HEK293 (cell line): ENCODE measurements at regions not wholly inside any gene's neighbourhood (a gene's known extent, or its start where the extent isn't known, plus 50 kb on each side); places are given as distances from the start of the nearest gene placed in this dataset.

Experiments used
- CTCF ChIA-PET: fragments of 350-600 bp; formaldehyde crosslinking; extraction: SDS; loops from one replicate; lab custom pipeline; 2021; ENCODE audit warnings: antibody characterized with exemption; lab: Yijun Ruan, JAX
- POLR2A ChIA-PET: fragments of 300-600 bp; formaldehyde crosslinking; extraction: SDS; loops from one replicate; lab custom pipeline; 2020; ENCODE audit warnings: antibody characterized with exemption, inconsistent platforms; lab: Yijun Ruan, JAX
- H3K27ac ChIP-seq: fragments of 200-500 bp; sonication (Bioruptor generic); 2 replicates; pipeline ENCODE4 v1.5.1; 2014; ENCODE audit warnings: low read depth, low read length, control low read depth, inconsistent platforms; ENCODE audit errors: extremely low read depth
- H3K36me3 ChIP-seq, 2 experiments: fragments of 200-500 bp in 1 of 2; sonication (Bioruptor generic) in 1 of 2; 1 replicate in 1 of 2; 2 replicates in 1 of 2; pipeline ENCODE4 v1.5.1; 2014 to 2017; ENCODE audit warnings: inconsistent platforms in 2 of 2, low read length in 2 of 2; ENCODE audit not compliant: control insufficient read depth in 2 of 2, insufficient read depth in 1 of 2
- H3K4me1 ChIP-seq: fragments of 200-500 bp; sonication (Bioruptor generic); 2 replicates; pipeline ENCODE4 v1.5.1; 2014; ENCODE audit warnings: mild to moderate bottlenecking, low read length, inconsistent platforms; ENCODE audit not compliant: control insufficient read depth, insufficient read depth
- H3K4me3 ChIP-seq: 2 replicates; pipeline ENCODE4 v1.5.1; 2011; ENCODE audit warnings: low read depth, mild to moderate bottlenecking, control low read depth, low read length, moderate library complexity
- H3K9me3 ChIP-seq: fragments of 200-500 bp; sonication (Bioruptor generic); 2 replicates; pipeline ENCODE4 v1.5.1; 2014; ENCODE audit warnings: low read depth, low read length, inconsistent platforms; ENCODE audit not compliant: control insufficient read depth, insufficient read depth
- GFI1B ChIP-seq: fragments of 450-650 bp; formaldehyde crosslinking; IDR thresholded peaks from 2 replicates; pipeline ENCODE4 v1.5.1; 2016; ENCODE audit warnings: missing biosample characterization, missing genetic modification characterization
- KLF9 ChIP-seq: fragments of 450-650 bp; formaldehyde crosslinking; IDR thresholded peaks from 2 replicates; pipeline ENCODE4 v1.5.1; 2016; ENCODE audit warnings: missing biosample characterization, missing genetic modification characterization, low read depth
- PRDM1 ChIP-seq: fragments of 450-650 bp; formaldehyde crosslinking; IDR thresholded peaks from 2 replicates; pipeline ENCODE4; 2016; ENCODE audit warnings: missing biosample characterization, missing genetic modification characterization
- ZNF138 ChIP-seq: fragments of 450-650 bp; formaldehyde crosslinking; IDR thresholded peaks from 2 replicates; pipeline ENCODE4 v1.5.1; 2016; ENCODE audit warnings: missing biosample characterization, missing genetic modification characterization, borderline replicate concordance
- ZNF169 ChIP-seq: fragments of 450-650 bp; formaldehyde crosslinking; IDR thresholded peaks from 2 replicates; pipeline ENCODE4 v1.5.1; 2016; ENCODE audit warnings: missing biosample characterization, missing genetic modification characterization
- ZNF221 ChIP-seq: fragments of 450-650 bp; formaldehyde crosslinking; IDR thresholded peaks from 2 replicates; pipeline ENCODE4 v1.5.1; 2017; ENCODE audit warnings: missing biosample characterization, missing genetic modification characterization, borderline replicate concordance
- ZNF23 ChIP-seq: fragments of 450-650 bp; formaldehyde crosslinking; IDR thresholded peaks from 2 replicates; pipeline ENCODE4 v1.5.1; 2016; ENCODE audit warnings: missing biosample characterization, missing genetic modification characterization, borderline replicate concordance
- ZNF341 ChIP-seq: fragments of 450-650 bp; formaldehyde crosslinking; IDR thresholded peaks from 2 replicates; pipeline ENCODE4; 2016; ENCODE audit warnings: low read depth, missing biosample characterization, missing genetic modification characterization
- ZNF366 ChIP-seq: fragments of 450-650 bp; formaldehyde crosslinking; conservative IDR thresholded peaks from 2 replicates; pipeline ENCODE4 v1.5.1; 2016; ENCODE audit warnings: missing biosample characterization, missing genetic modification characterization
- ZNF473 ChIP-seq: fragments of 450-650 bp; formaldehyde crosslinking; IDR thresholded peaks from 2 replicates; pipeline ENCODE4 v1.5.1; 2017; ENCODE audit warnings: missing biosample characterization, missing genetic modification characterization
- ZNF514 ChIP-seq: fragments of 450-650 bp; formaldehyde crosslinking; IDR thresholded peaks from 2 replicates; pipeline ENCODE4 v1.5.1; 2016; ENCODE audit warnings: missing biosample characterization, missing genetic modification characterization
- ZNF521 ChIP-seq: fragments of 450-650 bp; formaldehyde crosslinking; IDR thresholded peaks from 2 replicates; pipeline ENCODE4 v1.5.1; 2017; ENCODE audit warnings: missing biosample characterization, mild to moderate bottlenecking, missing genetic modification characterization
- ZNF585B ChIP-seq: fragments of 450-650 bp; formaldehyde crosslinking; IDR thresholded peaks from 2 replicates; pipeline ENCODE4 v1.5.1; 2016; ENCODE audit warnings: missing biosample characterization, missing genetic modification characterization
- ZNF629 ChIP-seq: fragments of 450-650 bp; formaldehyde crosslinking; IDR thresholded peaks from 2 replicates; pipeline ENCODE4 v1.5.1; 2017; ENCODE audit warnings: missing biosample characterization, missing genetic modification characterization
- ZNF701 ChIP-seq: fragments of 450-650 bp; formaldehyde crosslinking; IDR thresholded peaks from 2 replicates; pipeline ENCODE4 v1.5.1; 2016; ENCODE audit warnings: missing biosample characterization, missing genetic modification characterization
- ZXDB ChIP-seq: fragments of 450-650 bp; formaldehyde crosslinking; IDR thresholded peaks from 2 replicates; pipeline ENCODE4 v1.5.1; 2016; ENCODE audit warnings: missing biosample characterization, missing genetic modification characterization
- TF ChIP-seq, protein P1 (sequence below): fragments of 450-650 bp; formaldehyde crosslinking; IDR thresholded peaks from 2 replicates; pipeline ENCODE4 v1.5.1; 2016; ENCODE audit warnings: missing biosample characterization, missing genetic modification characterization

GRCh38 chr5:63794979-63795378 is 167.3 kb downstream of the HTR1A start:
- no peak overlapping the region for H3K4me3 ChIP-seq
- H3K27ac ChIP-seq, result no peak overlapping the region
- H3K4me1 ChIP-seq, result no peaks in the 10 kb centered on the region
- peak; percentile 83 for TF ChIP-seq ZNF585B (tag by site-specific recombination)
- TF ChIP-seq PRDM1, result no peak
- TF ChIP-seq ZNF473 (tag by site-specific recombination), result no peak
- ChIA-PET POLR2A (no interaction called here), CTCF (no interaction called here)
- no peaks in the 10 kb centered on the region for H3K36me3 ChIP-seq
- no peaks in the 10 kb centered on the region for H3K9me3 ChIP-seq

GRCh38 chr5:63794296-63794695 is 167.9 kb downstream of the HTR1A start:
- H3K36me3 ChIP-seq, result no peaks in the 10 kb centered on the region
- H3K4me3 ChIP-seq, result no peak overlapping the region
- ChIA-PET CTCF (no interaction called here), POLR2A (no interaction called here)
- H3K9me3 ChIP-seq, result no peaks in the 10 kb centered on the region
- no peak overlapping the region for H3K27ac ChIP-seq
- H3K4me1 ChIP-seq, result no peaks in the 10 kb centered on the region
- TF ChIP-seq ZNF341 (no peak), ZNF366 (no peak), ZNF23 (no peak)

DNA sequence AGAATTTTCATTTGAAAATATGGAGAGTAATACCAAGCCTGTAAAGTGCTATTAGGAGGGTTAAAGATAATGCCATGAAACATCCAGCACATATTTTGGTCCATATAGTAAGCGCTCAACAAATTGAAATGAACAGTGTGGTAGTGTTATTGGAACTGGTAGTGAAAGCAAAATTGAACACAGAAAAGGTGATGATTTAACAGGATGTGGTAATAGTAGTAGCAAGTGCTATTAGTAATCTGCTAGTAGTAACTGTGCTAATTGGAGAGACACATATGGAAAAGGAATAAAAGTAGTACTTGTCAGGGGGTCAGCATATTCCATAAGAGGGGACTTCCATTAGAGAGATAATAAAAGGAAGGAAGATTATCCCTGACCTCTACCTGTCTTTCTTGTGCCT is 187.3 kb downstream of the HTR1A start:
- Histone ChIP-seq H3K4me1 (no peaks in the 10 kb centered on the region), H3K9me3 (no peaks in the 10 kb centered on the region), H3K4me3 (no peak overlapping the region), H3K36me3 (no peaks in the 10 kb centered on the region), H3K27ac (no peak overlapping the region)
- TF ChIP-seq, protein P1, sequence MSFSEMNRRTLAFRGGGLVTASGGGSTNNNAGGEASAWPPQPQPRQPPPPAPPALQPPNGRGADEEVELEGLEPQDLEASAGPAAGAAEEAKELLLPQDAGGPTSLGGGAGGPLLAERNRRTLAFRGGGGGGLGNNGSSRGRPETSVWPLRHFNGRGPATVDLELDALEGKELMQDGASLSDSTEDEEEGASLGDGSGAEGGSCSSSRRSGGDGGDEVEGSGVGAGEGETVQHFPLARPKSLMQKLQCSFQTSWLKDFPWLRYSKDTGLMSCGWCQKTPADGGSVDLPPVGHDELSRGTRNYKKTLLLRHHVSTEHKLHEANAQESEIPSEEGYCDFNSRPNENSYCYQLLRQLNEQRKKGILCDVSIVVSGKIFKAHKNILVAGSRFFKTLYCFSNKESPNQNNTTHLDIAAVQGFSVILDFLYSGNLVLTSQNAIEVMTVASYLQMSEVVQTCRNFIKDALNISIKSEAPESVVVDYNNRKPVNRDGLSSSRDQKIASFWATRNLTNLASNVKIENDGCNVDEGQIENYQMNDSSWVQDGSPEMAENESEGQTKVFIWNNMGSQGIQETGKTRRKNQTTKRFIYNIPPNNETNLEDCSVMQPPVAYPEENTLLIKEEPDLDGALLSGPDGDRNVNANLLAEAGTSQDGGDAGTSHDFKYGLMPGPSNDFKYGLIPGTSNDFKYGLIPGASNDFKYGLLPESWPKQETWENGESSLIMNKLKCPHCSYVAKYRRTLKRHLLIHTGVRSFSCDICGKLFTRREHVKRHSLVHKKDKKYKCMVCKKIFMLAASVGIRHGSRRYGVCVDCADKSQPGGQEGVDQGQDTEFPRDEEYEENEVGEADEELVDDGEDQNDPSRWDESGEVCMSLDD (tag by site-specific recombination), result no peak
- TF ChIP-seq GFI1B (tag by site-specific recombination), result no peak
- CTCF ChIA-PET, result no interaction called here
- POLR2A ChIA-PET, result no interaction called here

DNA sequence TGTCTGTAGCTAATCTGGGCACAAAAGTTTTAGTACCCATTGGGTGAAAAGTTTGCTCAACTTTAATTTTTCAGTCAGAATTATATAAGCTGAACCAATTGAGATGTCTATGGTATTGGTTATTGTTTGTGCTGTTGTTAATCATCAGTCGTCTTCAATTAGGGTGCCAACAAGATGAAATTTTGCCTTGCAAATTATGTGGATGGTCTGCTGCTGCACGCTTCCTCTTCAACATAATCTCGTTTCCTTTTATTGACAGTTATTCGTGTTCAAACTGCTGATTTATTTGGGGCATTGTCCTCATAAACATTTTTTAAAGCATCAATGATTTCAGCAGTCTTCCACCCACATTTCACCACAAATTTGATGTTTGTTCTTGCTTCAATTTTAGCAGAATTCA is 194.0 kb downstream of the HTR1A start:
- no peaks in the 10 kb centered on the region for H3K9me3 ChIP-seq
- no peaks in the 10 kb centered on the region for H3K4me1 ChIP-seq
- no peak overlapping the region for H3K4me3 ChIP-seq
- H3K27ac ChIP-seq, result no peak overlapping the region
- ChIA-PET CTCF (no interaction called here), POLR2A (no interaction called here)
- no peaks in the 10 kb centered on the region for H3K36me3 ChIP-seq
- TF ChIP-seq ZNF521 (tag by site-specific recombination) (no peak), ZNF221 (no peak), ZNF138 (tag by site-specific recombination) (no peak)

DNA sequence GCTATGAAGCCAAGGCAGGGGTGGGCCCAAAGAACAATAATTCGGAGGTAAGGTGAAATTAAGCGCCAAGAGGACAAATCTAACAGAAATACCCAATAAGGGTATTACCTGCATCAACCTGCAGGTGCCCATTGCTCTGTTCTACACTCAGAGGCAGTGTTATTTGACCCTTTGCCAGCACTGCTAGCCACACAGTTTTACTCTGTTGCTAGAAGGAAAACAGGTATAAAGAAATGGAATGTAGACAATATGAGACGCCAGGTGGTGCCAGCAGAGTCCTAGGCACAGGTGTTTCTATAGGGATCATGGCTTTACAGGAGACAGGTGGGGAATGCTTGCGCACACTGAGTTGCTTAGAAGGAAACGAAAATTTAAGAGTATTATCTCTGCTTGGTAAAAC is 201.3 kb downstream of the HTR1A start:
- H3K4me1 ChIP-seq, result no peaks in the 10 kb centered on the region
- POLR2A ChIA-PET, result no interaction called here
- H3K36me3 ChIP-seq, result no peaks in the 10 kb centered on the region
- no peak overlapping the region for H3K4me3 ChIP-seq
- no peak overlapping the region for H3K27ac ChIP-seq
- no peaks in the 10 kb centered on the region for H3K9me3 ChIP-seq
- TF ChIP-seq ZNF629 (no peak), ZNF701 (no peak), ZNF169 (tag by site-specific recombination) (no peak), ZXDB (tag by site-specific recombination) (no peak), ZNF514 (tag by site-specific recombination) (no peak), KLF9 (tag by site-specific recombination) (no peak)
- CTCF ChIA-PET, result no interaction called here
